ENCODE measurements at regions not wholly inside any gene's neighbourhood (a gene's known extent, or its start where the extent isn't known, plus 50 kb on each side); places are given as distances from the start of the nearest gene placed in this dataset.
"Not testable (repeated sequence)": the region's sequence is repeated elsewhere in the genome, so short reads cannot be mapped to it uniquely, and the experiment has no call there.

GRCh38 chr17:12195418-12195817, 174.7 kb downstream of the MAP2K4 start:
- H3K4me3 ChIP-seq (ENCODE audit: low read depth, low read length): no peak overlapping the region
- TF ChIP-seq CTCF (IDR thresholded peaks at IDR 0.05; ENCODE audit: insufficient read depth, low read depth, low read length, missing control alignments): no peak
- DNase-seq (ENCODE audit: low read depth): no peak

DNA sequence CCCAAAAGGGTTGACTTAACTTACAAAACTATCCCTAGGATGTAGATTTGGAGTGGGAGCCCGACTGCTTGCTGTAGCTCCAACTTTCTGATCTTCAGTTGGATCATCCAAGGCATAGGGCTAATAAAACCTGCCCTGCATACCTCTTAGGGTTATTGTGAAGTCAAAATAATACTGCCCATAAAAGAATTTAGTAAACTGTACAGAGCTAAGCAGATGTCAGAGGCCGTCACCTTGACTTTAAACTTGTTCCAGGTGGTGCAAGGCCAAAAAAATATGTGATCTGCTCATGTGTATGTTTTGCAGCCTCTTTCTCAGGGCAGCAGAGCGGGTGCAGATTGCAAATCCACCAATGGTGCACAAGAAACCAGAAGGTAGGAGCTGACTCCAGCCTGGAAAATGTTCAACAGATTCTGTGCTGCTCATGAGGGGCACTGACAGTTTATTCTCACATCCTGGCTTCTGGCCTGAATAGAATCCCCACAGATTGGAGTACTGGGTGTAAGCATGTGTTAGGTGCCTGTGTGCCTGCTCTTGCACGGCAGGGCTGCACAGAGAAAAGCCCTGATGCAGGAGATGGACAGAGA, 180.7 kb downstream of the MAP2K4 start:
- TF ChIP-seq CTCF (IDR thresholded peaks at IDR 0.05; ENCODE audit: insufficient read depth, low read depth, low read length, missing control alignments): no peak
- DNase-seq (ENCODE audit: low read depth): no peak
- no peak overlapping the region for H3K4me3 ChIP-seq (ENCODE audit: low read depth, low read length)

- TF ChIP-seq CTCF (IDR thresholded peaks at IDR 0.05; ENCODE audit: insufficient read depth, low read depth, low read length, missing control alignments): no peak
- no peak for DNase-seq (ENCODE audit: low read depth)
- H3K4me3 ChIP-seq (ENCODE audit: low read depth, low read length): no peak overlapping the region
These were observed 189.0 kb downstream of the MAP2K4 start for GRCh38 chr17:12209632-12210191.

DNA sequence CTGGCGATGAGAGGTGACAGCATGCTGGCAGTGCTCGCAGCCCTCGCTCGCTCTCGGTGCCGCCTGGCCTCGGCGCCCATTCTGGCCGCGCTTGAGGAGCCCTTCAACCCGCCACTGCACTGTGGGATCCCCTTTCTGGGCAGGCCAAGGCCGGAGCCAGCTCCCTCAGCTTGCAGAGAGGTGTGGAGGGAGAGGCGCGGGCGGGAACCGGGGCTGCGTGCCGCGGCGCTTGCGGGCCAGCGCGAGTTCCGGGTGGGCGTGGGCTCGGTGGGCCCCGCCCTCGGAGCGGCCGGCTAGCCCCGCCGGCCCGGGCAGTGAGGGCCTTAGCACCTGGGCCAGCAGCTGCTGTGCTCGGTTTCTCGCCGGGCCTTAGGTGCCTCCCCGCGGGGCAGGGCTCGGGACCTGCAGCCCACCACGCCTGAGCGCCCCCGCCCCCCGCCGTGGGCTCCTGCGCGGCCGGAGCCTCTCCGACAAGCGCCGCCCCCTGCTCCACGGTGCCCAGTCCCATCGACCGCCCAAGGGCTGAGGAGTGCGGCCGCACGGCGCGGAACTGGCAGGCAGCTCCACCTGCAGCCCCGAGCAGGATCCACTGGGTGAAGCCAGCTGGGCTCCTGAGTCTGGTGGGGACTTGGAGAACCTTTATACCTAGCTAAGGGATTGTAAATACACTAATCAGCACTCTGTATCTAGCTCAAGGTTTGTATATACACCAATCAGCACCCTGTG, 200.2 kb downstream of the MAP2K4 start:
- not testable (repeated sequence) for H3K4me3 ChIP-seq (ENCODE audit: low read depth, low read length)

GRCh38 chr17:12222392-12222791, 201.7 kb downstream of the MAP2K4 start:
- no peak overlapping the region for H3K4me3 ChIP-seq (ENCODE audit: low read depth, low read length)
- no peak for DNase-seq (ENCODE audit: low read depth)
- no peak for TF ChIP-seq CTCF (IDR thresholded peaks at IDR 0.05; ENCODE audit: insufficient read depth, low read depth, low read length, missing control alignments)

More for the DNA sequence above, 200.2 kb downstream of the MAP2K4 start:
- DNase-seq (ENCODE audit: low read depth): not testable (repeated sequence)

DNA sequence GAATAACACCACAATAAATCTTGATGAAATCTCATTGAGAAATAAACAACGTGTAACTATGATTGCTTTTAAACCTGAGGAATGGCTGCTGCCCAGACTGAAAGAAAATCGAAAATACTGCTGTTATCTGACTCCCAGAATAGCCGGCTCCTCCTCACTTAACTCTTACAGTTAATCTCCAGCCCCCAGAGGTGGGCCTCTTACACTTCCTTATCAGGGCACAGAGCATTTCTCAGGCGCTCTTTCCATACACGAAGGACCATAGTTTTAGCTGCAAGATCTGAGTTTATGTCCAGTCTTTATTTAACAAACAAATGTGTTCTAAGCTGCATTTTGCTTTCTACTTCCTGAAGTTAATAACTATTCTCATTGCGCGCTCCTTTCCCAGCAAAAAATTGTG, 206.9 kb downstream of the MAP2K4 start:
- no peak for DNase-seq (ENCODE audit: low read depth)
- TF ChIP-seq CTCF (IDR thresholded peaks at IDR 0.05; ENCODE audit: insufficient read depth, low read depth, low read length, missing control alignments): no peak

GRCh38 chr17:12229335-12229734, 208.7 kb downstream of the MAP2K4 start:
- no peak for DNase-seq (ENCODE audit: low read depth)
- H3K4me3 ChIP-seq (ENCODE audit: low read depth, low read length): no peak overlapping the region
- TF ChIP-seq CTCF (IDR thresholded peaks at IDR 0.05; ENCODE audit: insufficient read depth, low read depth, low read length, missing control alignments): no peak

More for the DNA sequence above, 206.9 kb downstream of the MAP2K4 start:
- no peak overlapping the region for H3K4me3 ChIP-seq (ENCODE audit: low read depth, low read length)

Measured in GM12865 (cell line).